PC-9 (cell line): ENCODE measurements at regions not wholly inside any gene's neighbourhood (a gene's known extent, or its start where the extent isn't known, plus 50 kb on each side); places are given as distances from the start of the nearest gene placed in this dataset.

Experiments used
- BruUV-seq: library from RNA; stranded (reverse); fragments of 400-500 nt; replicated peaks from 2 replicates; lab custom pipeline; 2021; lab: Mats Ljungman, UMichigan
- CTCF ChIA-PET: fragments of 300-600 bp; sonication (Branson Sonifier 250); formaldehyde crosslinking; loops from one replicate; lab custom pipeline; 2022; ENCODE audit warnings: antibody characterized with exemption; lab: Charles Lee
- POLR2A ChIA-PET: fragments of 300-600 bp; sonication (Branson Sonifier 250); formaldehyde crosslinking; loops from one replicate; lab custom pipeline; 2022; ENCODE audit warnings: antibody characterized with exemption; ENCODE audit not compliant: unreplicated experiment; lab: Charles Lee
- DNase-seq, 2 experiments: peaks; one replicate each; pipeline versions ENCODE4 v3.0.0 to v3.0.0-alpha.2; 2015 to 2022; ENCODE audit warnings: mixed read lengths in 1 of 2
- H2AFZ ChIP-seq: fragments of 200-600 bp; sonication (generic); 2 replicates; pipeline ENCODE4 v1.8.1; 2017; ENCODE audit warnings: antibody characterized with exemption
- H3F3A ChIP-seq: fragments of 200-600 bp; sonication (generic); 2 replicates; pipeline ENCODE4 v1.8.1; 2017; ENCODE audit warnings: antibody characterized with exemption, mild to moderate bottlenecking, low read depth; ENCODE audit not compliant: insufficient read depth
- H3K27ac ChIP-seq: fragments of 200-600 bp; sonication (generic); 2 replicates; pipeline ENCODE4 v1.6.1; 2016; ENCODE audit warnings: mixed run types
- H3K27me3 ChIP-seq: fragments of 200-600 bp; sonication (generic); 2 replicates; pipeline ENCODE4 v1.6.1; 2016; ENCODE audit warnings: low read depth, mixed run types; ENCODE audit not compliant: insufficient read depth
- H3K36me3 ChIP-seq: fragments of 200-600 bp; sonication (generic); 2 replicates; pipeline ENCODE4 v1.6.1; 2016; ENCODE audit warnings: low read depth, mixed run types
- H3K4me1 ChIP-seq: fragments of 200-600 bp; sonication (generic); replicated peaks from 2 replicates; pipeline ENCODE4 v1.6.1; 2016; ENCODE audit warnings: mixed run types; ENCODE audit not compliant: insufficient read depth
- H3K4me2 ChIP-seq: fragments of 200-600 bp; sonication (generic); 2 replicates; pipeline ENCODE4 v1.6.1; 2017; ENCODE audit warnings: mixed run types
- H3K4me3 ChIP-seq: fragments of 200-600 bp; sonication (generic); 2 replicates; pipeline ENCODE4 v1.6.1; 2016; ENCODE audit warnings: mixed run types
- H3K79me2 ChIP-seq: fragments of 200-600 bp; sonication (generic); 2 replicates; pipeline ENCODE4 v1.6.1; 2017; ENCODE audit warnings: low read depth, mixed run types
- H3K9me2 ChIP-seq: fragments of 200-600 bp; sonication (generic); 2 replicates; pipeline ENCODE4 v1.8.1; 2017; ENCODE audit warnings: mild to moderate bottlenecking; ENCODE audit not compliant: insufficient read depth
- H3K9me3 ChIP-seq: fragments of 200-600 bp; sonication (generic); 2 replicates; pipeline ENCODE4 v1.8.1; 2016; ENCODE audit warnings: low read depth; ENCODE audit not compliant: insufficient read depth
- H4K20me1 ChIP-seq: fragments of 200-600 bp; sonication (generic); 2 replicates; pipeline ENCODE4 v1.8.1; 2017; ENCODE audit not compliant: insufficient read depth
- EZH2 ChIP-seq: fragments of 200-600 bp; sonication (generic); IDR thresholded peaks from 2 replicates; pipeline ENCODE4 v1.8.0; 2017; ENCODE audit warnings: antibody characterized with exemption, low read depth
- intact Hi-C: fragments of 100-400 bp; cut with micrococcal nuclease; formaldehyde crosslinking; loops from one replicate; pipeline ENCODE4 v1.10.0; 2022; ENCODE audit not compliant: unreplicated experiment
- TF ChIP-seq, protein P1 (sequence below): fragments of 200-600 bp; sonication (generic); conservative IDR thresholded peaks from 2 replicates; pipeline ENCODE4 v1.6.1; 2017; ENCODE audit warnings: mixed run types, antibody characterized with exemption, mild to moderate bottlenecking, moderate library complexity

- Histone ChIP-seq H4K20me1 (no peaks in the 10 kb centered on the region), H3F3A (no peaks in the 10 kb centered on the region), H3K4me1 (no peaks in the 10 kb centered on the region), H3K79me2 (no peaks in the 10 kb centered on the region), H3K4me3 (no peak overlapping the region), H2AFZ (no peak overlapping the region), H3K36me3 (no peaks in the 10 kb centered on the region), H3K9me3 (no peaks in the 10 kb centered on the region), H3K9me2 (no peaks in the 10 kb centered on the region), H3K27me3 (no peaks in the 10 kb centered on the region), H3K27ac (no peak overlapping the region), H3K4me2 (no peak overlapping the region)
- ChIA-PET CTCF (no interaction called here), POLR2A (no interaction called here)
- BruUV-seq: no TSS peak
- intact Hi-C loops: no loop called here
- no peak for TF ChIP-seq EZH2
- TF ChIP-seq, protein P1, sequence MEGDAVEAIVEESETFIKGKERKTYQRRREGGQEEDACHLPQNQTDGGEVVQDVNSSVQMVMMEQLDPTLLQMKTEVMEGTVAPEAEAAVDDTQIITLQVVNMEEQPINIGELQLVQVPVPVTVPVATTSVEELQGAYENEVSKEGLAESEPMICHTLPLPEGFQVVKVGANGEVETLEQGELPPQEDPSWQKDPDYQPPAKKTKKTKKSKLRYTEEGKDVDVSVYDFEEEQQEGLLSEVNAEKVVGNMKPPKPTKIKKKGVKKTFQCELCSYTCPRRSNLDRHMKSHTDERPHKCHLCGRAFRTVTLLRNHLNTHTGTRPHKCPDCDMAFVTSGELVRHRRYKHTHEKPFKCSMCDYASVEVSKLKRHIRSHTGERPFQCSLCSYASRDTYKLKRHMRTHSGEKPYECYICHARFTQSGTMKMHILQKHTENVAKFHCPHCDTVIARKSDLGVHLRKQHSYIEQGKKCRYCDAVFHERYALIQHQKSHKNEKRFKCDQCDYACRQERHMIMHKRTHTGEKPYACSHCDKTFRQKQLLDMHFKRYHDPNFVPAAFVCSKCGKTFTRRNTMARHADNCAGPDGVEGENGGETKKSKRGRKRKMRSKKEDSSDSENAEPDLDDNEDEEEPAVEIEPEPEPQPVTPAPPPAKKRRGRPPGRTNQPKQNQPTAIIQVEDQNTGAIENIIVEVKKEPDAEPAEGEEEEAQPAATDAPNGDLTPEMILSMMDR: no peak
- no peak for DNase-seq
Measured at GRCh38 chr2:7626139-7626537, 708.9 kb downstream of the RNF144A start.

DNA sequence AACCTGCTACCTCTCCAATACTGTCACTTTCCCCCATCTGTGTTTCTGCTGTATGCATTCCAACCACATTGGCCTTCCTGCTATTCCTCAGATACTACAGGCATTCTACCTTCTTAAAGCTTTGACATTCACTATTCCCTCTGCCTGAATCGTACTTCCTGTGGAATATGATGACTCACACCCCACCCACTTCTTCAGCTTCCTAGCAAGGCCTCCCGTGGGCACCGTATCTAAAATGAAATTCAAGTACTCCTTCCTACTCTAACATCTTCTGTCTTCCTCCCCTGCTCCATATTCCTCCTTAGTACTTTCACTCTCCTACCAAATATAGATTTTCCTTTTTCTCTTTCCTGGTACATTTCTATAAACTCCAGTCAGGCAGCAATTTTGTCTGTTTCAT, 710.4 kb downstream of the RNF144A start:
- CTCF ChIA-PET: no interaction called here
- no peak for DNase-seq

GRCh38 chr2:7632420-7632819, 715.2 kb downstream of the RNF144A start:
- H3K4me2 ChIP-seq: no peak overlapping the region
- no peak overlapping the region for H2AFZ ChIP-seq
- H3K36me3 ChIP-seq: no peaks in the 10 kb centered on the region
- H3K9me3 ChIP-seq: no peaks in the 10 kb centered on the region
- TF ChIP-seq, protein P1: no peak
- TF ChIP-seq EZH2: no peak
- POLR2A ChIA-PET: no interaction called here
- H3K4me1 ChIP-seq: no peaks in the 10 kb centered on the region
- CTCF ChIA-PET: no interaction called here
- no peaks in the 10 kb centered on the region; the same call in none of the 2 replicates for H4K20me1 ChIP-seq
- BruUV-seq: no TSS peak
- no peaks in the 10 kb centered on the region for H3K79me2 ChIP-seq
- intact Hi-C loops: no loop called here
- H3K27me3 ChIP-seq: no peaks in the 10 kb centered on the region; the same call in 1 of the 2 replicates
- no peaks in the 10 kb centered on the region for H3F3A ChIP-seq
- no peak overlapping the region for H3K27ac ChIP-seq
- no peak overlapping the region for H3K4me3 ChIP-seq
- DNase-seq: no peak
- H3K9me2 ChIP-seq: no peaks in the 10 kb centered on the region

More for the DNA sequence above, 710.4 kb downstream of the RNF144A start:
- no peaks in the 10 kb centered on the region for H3K27me3 ChIP-seq
- POLR2A ChIA-PET: no interaction called here
- H3K79me2 ChIP-seq: no peaks in the 10 kb centered on the region
- H3K4me1 ChIP-seq: no peaks in the 10 kb centered on the region
- intact Hi-C loops: no loop called here
- H3K4me2 ChIP-seq: no peak overlapping the region
- H3K9me2 ChIP-seq: no peaks in the 10 kb centered on the region
- H2AFZ ChIP-seq: no peak overlapping the region
- no TSS peak for BruUV-seq
- H3K9me3 ChIP-seq: no peaks in the 10 kb centered on the region
- no peaks in the 10 kb centered on the region for H3K36me3 ChIP-seq
- no peak overlapping the region for H3K27ac ChIP-seq
- H3K4me3 ChIP-seq: no peak overlapping the region
- TF ChIP-seq, protein P1: no peak
- no peak for TF ChIP-seq EZH2
- no peaks in the 10 kb centered on the region for H3F3A ChIP-seq
- no peaks in the 10 kb centered on the region; the same call in 1 of the 2 replicates for H4K20me1 ChIP-seq
